Hepatic stellate cell (primary cell): ENCODE measurements at regions not wholly inside any gene's neighbourhood (a gene's known extent, or its start where the extent isn't known, plus 50 kb on each side); places are given as distances from the start of the nearest gene placed in this dataset.

ENCODE experiments used
- DNase-seq: peaks from one replicate; pipeline ENCODE4 v3.0.0; 2011; ENCODE audit warnings: low spot score

DNA sequence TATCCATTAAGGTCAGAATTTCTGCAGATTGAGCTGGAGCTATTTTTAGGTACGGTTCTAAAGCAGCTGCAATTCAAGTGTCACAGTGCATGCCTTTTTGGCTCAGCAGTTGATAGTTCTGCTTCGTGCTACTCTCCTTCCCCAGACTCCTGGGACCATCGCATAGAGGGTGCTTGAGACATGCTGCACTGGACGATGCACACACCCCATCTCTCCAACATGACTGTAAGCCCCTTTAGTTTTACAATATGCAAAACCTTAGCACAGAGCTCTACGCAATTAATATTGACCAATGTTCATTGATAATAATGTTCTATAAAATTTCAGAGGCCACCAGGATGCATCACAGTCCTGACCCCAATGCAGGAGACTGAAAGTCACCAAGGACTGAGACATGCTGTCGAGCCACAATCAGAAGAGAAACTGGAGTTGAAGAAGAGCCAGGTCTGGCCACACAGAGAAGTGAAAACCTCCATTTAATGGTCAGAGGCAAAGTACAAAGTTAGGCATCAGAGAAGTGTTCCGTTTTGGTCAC is 120.9 kb upstream of the ZC3H12C start:
- DNase-seq, result peak; percentile 8

DNA sequence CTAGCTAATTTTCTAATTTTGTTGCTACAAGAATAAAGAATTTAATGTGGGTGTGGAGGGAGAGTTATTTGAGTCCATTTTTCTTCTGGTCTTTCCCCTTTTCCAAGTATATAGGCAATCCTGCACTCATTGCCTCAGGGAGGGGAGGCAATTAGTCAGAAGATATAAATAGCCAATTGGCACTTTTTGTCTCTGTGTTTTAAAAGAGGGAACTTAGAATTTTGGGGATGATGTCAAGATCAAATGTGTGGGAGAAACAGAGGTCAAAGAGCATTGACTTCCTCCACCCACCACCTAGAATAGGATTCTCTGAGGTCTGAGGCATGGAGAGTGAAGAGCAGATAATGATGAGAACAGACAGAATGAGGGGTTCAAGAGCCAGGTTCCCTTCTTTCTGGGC is 120.3 kb upstream of the ZC3H12C start:
- DNase-seq, result no peak

DNA sequence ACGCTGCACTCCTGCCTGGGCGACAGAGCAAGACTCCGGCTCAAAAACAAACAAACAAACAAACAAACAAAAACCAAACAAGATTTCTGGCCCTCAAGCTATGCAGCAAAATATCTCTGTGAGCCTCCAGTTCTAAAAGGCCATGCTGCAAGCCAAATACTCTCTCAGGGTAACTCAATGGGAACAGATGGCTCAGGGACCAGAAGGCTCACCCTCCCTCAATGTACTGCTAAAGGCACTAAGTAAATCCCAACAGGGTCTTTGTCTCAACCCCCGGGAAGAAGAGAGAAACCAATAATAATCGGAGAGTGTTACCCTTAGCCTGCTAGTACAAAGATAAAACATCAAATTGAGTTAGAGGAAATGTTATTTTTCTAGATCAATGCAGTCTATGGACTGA is 119.7 kb upstream of the ZC3H12C start:
- no peak for DNase-seq

GRCh38 chr11:109974523-109974922 is 118.7 kb upstream of the ZC3H12C start:
- DNase-seq, result no peak

GRCh38 chr11:109978895-109979294 is 114.3 kb upstream of the ZC3H12C start:
- no peak for DNase-seq

GRCh38 chr11:109981031-109981636 is 112.1 kb upstream of the ZC3H12C start:
- no peak for DNase-seq

GRCh38 chr11:109983358-109983757 is 109.8 kb upstream of the ZC3H12C start:
- no peak for DNase-seq

GRCh38 chr11:109984634-109985289 is 108.4 kb upstream of the ZC3H12C start:
- no peak for DNase-seq

DNA sequence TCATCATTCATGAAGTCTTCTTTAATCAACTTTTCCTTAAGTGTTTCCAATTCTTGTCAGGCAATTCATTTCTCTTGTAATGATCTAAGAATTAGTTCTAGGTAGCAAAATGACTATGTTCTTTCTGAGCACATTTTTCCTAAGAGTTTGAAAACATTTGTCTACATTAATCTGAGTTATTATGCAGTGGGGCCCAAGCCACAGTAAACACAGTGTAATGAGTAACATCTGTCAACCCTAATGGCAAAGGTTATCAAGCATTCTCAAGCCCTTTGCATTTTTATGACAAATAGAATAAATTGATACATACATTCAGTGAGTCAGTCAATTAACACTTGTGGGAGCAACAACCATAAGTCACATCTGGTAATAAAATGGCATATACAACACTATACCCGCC is 106.7 kb upstream of the ZC3H12C start:
- no peak for DNase-seq

DNA sequence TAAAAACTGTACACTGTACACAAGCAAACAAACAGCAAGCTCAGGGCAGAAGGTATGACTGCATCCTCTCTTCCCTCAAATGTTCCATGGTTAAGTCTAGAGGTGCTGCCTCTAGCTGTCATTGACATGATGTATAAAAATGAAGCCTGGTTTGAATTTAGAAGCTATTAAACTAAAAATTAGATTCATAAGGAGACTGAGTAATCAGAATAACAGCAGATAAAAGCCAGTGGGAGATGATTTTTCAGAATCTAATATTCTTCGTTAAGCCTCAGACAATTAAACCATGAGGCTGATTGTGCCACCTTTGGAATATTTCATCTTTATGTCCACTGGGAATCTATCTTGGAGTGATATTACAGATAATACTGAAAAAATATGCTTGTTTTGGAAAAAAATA is 101.4 kb upstream of the ZC3H12C start:
- DNase-seq, result no peak

- no peak for DNase-seq
Observed at GRCh38 chr11:109993786-109994185, 99.4 kb upstream of the ZC3H12C start.

- no peak for DNase-seq
Observed at GRCh38 chr11:109994907-109995306, 98.3 kb upstream of the ZC3H12C start.

DNA sequence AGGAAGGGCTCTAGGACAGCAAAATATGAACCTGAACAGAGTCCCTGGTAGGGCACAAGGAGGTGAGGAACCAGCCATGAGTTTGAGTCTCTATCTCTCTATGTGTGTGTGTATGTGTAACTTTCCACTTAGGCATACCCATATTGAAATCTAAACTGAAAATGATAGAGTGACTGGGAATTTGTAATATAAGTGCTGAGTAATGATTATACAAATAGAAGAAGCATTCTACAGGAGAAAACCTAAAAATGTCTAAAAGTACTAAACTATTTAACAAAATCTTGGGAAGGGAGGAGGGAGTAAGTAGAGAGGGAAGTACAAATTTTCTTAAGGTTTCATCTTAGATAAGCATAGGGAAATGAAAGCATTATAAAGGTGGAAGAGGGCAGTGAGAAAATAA is 97.1 kb upstream of the ZC3H12C start:
- no peak for DNase-seq

GRCh38 chr11:109998921-109999320 is 94.3 kb upstream of the ZC3H12C start:
- DNase-seq, result no peak

DNA sequence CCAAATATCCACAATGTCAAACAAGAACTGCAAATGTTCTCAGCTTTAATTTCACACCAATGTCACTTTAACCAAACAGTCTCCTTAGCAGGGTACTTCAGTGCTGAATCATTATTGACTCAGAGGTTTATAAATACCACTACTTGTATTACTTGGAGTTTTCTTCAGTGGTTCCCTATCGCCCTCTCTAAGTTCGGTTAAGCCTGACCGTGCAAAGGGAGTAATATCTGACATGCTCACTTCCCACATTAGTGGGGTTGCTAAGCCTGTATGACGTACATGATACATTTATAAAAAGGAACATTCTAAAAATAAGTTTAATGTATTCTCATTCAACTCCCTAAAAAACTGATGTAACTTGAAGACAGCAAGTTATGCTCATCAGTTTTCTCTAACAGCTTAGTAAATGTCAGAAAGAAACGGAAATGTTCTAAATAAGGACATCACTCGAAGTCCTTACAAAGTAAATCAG is 93.1 kb upstream of the ZC3H12C start:
- DNase-seq, result peak; percentile 63

DNA sequence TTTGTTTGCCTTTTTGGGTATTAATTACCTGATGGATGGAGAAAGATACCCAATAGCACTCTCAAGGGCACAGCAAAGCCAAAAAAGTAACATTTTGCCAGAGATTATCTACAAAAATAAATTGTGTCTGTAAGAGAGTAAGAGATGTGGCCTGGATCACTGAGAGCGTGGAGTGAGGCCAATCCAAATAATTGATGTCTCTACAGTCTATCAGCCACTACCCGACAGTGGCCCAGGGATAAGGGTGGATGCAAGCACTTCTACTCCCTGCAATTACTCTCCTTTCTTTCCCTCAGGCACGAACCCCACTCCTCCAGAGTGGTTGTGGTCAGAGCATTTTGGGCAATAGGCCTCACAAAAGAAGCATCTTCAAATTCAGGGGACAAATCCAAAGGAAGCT is 92.3 kb upstream of the ZC3H12C start:
- DNase-seq, result no peak

DNA sequence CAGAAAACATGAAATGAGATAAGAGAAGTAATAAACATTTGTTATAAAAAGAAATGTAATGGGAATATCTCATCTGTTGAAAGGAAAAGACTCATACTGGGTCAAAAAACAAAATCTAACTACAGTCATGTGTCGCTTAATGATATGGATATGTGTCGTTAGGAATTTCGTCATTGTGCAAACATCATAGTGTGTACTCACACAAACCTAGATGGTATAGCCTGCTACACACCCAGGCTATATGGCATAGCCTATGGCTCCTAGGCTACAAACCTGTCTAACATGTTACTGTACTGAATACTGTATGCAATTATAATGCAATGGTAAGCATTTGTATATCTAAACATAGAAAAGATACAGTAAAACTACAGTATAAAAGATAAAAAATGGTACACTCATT is 89.8 kb upstream of the ZC3H12C start:
- DNase-seq, result no peak

- no peak for DNase-seq
Observed at GRCh38 chr11:110011595-110011994, 81.6 kb upstream of the ZC3H12C start.

- DNase-seq, result no peak
Observed at GRCh38 chr11:110015695-110016094, 77.5 kb upstream of the ZC3H12C start.

DNA sequence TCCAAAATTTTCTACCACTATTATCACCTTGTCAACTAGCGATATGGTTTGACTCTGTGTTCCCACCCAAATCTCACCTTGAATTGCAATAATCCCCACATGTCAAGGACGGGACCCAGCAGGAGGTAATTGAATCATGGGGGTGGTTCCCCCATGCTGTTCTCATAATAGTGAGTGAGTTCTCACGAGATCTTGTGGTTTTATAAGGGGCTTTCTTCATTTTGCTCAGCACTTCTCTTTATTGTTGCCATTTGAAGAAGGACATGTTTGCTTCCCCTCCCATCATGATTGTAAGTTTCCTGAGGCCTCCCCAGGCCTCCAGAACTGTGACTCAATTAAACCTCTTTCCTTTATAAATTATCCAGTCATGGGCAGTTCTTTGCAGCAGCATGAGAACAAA is 73.5 kb upstream of the ZC3H12C start:
- DNase-seq, result no peak

GRCh38 chr11:110022548-110022947 is 70.6 kb upstream of the ZC3H12C start:
- no peak for DNase-seq

DNA sequence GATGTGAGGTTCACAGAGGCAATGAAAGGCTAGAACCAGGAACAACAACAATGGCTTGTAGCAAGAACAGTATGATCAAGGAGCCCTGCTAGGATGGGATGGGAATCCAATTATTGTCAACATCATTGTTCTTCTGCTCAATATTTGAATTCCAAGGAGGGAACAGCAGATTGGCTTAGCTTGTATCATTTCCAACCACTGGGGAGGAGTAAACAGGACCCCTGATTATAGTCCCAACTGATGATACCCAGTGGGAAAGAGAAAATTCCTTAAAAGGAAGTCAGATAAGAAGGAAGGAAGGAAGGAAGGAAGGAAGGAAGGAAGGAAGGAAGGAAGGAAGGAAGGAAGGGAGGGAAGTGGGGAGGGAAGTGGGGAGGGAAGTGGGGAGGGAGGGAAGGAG is 69.5 kb upstream of the ZC3H12C start:
- DNase-seq, result no peak

GRCh38 chr11:110026858-110027626 is 66.2 kb upstream of the ZC3H12C start:
- DNase-seq, result no peak
